ENCODE measurements at regions not wholly inside any gene's neighbourhood (a gene's known extent, or its start where the extent isn't known, plus 50 kb on each side); places are given as distances from the start of the nearest gene placed in this dataset.

- TF ChIP-seq EP300 (IDR thresholded peaks at IDR 0.05; ENCODE audit: borderline replicate concordance in 1 of 2, control insufficient read depth in 1 of 2, low read depth in 2 of 2, low read length in 2 of 2) = no peak
- no peak for TF ChIP-seq POLR2AphosphoS5 (IDR thresholded peaks at IDR 0.05; ENCODE audit: low read length)
- no peak for TF ChIP-seq MXI1 (IDR thresholded peaks at IDR 0.05; ENCODE audit: low read depth, low read length)
- no peak for TF ChIP-seq EZH2 (IDR thresholded peaks at IDR 0.05; ENCODE audit: borderline replicate concordance, control insufficient read depth, low read depth, low read length)
- no peak for TF ChIP-seq CTCF (IDR thresholded peaks at IDR 0.05 in 2 of 3, conservative IDR thresholded peaks at IDR 0.05 in 1 of 3; ENCODE audit: control insufficient read depth in 2 of 3, extremely low read depth in 1 of 3, insufficient read depth in 1 of 3, low read depth in 3 of 3, low read length in 3 of 3)
- no peak for TF ChIP-seq JUND (IDR thresholded peaks at IDR 0.05; ENCODE audit: low read depth, low read length)
- no peak for TF ChIP-seq POLR2A (IDR thresholded peaks at IDR 0.05; ENCODE audit: low read depth, low read length)
Observed at GRCh38 chr10:16363741-16364140, 73.1 kb upstream of the PTER start.

All from GM12878 (cell line).